Glomerular endothelial cell (primary cell): ENCODE measurements at regions not wholly inside any gene's neighbourhood (a gene's known extent, or its start where the extent isn't known, plus 50 kb on each side); places are given as distances from the start of the nearest gene placed in this dataset.
"Not testable (repeated sequence)": the region's sequence is repeated elsewhere in the genome, so short reads cannot be mapped to it uniquely, and the experiment has no call there.

Experiments
- DNase-seq: peaks from one replicate; pipeline ENCODE4 v3.0.0-alpha.2; 2011; ENCODE audit warnings: low read depth, low spot score; ENCODE audit errors: extremely low read depth

GRCh38 chr14:26655128-26655527 is 57.3 kb upstream of the NOVA1 start:
- no peak for DNase-seq

GRCh38 chr14:26663506-26663905 is 65.7 kb upstream of the NOVA1 start:
- DNase-seq, result no peak

GRCh38 chr14:26678732-26679420 is 81.0 kb upstream of the NOVA1 start:
- not testable (repeated sequence) for DNase-seq

- no peak for DNase-seq
These were observed 87.6 kb upstream of the NOVA1 start for GRCh38 chr14:26685401-26685800.

GRCh38 chr14:26687301-26687837 is 89.5 kb upstream of the NOVA1 start:
- no peak for DNase-seq

- DNase-seq, result no peak
These were observed 96.7 kb upstream of the NOVA1 start for GRCh38 chr14:26694521-26694920.

GRCh38 chr14:26702721-26703230 is 104.9 kb upstream of the NOVA1 start:
- DNase-seq, result no peak

GRCh38 chr14:26703686-26704366 is 106.0 kb upstream of the NOVA1 start:
- DNase-seq, result no peak

GRCh38 chr14:26707234-26707633 is 109.4 kb upstream of the NOVA1 start:
- no peak for DNase-seq

- DNase-seq, result peak; percentile 54
These were observed 111.2 kb upstream of the NOVA1 start for GRCh38 chr14:26709019-26709418.

- DNase-seq, result no peak
These were observed 121.7 kb upstream of the NOVA1 start for GRCh38 chr14:26719514-26719913.

GRCh38 chr14:26722258-26722657 is 124.4 kb upstream of the NOVA1 start:
- DNase-seq, result no peak

- no peak for DNase-seq
These were observed 132.0 kb upstream of the NOVA1 start for GRCh38 chr14:26729851-26730250.

- no peak for DNase-seq
These were observed 133.2 kb upstream of the NOVA1 start for GRCh38 chr14:26730929-26731618.

GRCh38 chr14:26735811-26736210 is 138.0 kb upstream of the NOVA1 start:
- DNase-seq, result no peak

GRCh38 chr14:26738571-26738970 is 140.7 kb upstream of the NOVA1 start:
- DNase-seq, result peak; percentile 22

- no peak for DNase-seq
These were observed 143.9 kb upstream of the NOVA1 start for GRCh38 chr14:26741711-26742212.

- DNase-seq, result no peak
These were observed 145.5 kb upstream of the NOVA1 start for GRCh38 chr14:26743284-26743683.

- DNase-seq, result no peak
These were observed 147.1 kb upstream of the NOVA1 start for GRCh38 chr14:26744903-26745302.

- DNase-seq, result no peak
These were observed 163.7 kb upstream of the NOVA1 start for GRCh38 chr14:26761532-26761931.

GRCh38 chr14:26765301-26765700 is 167.5 kb upstream of the NOVA1 start:
- no peak for DNase-seq
